ENCODE measurements at regions not wholly inside any gene's neighbourhood (a gene's known extent, or its start where the extent isn't known, plus 50 kb on each side); places are given as distances from the start of the nearest gene placed in this dataset.

DNA sequence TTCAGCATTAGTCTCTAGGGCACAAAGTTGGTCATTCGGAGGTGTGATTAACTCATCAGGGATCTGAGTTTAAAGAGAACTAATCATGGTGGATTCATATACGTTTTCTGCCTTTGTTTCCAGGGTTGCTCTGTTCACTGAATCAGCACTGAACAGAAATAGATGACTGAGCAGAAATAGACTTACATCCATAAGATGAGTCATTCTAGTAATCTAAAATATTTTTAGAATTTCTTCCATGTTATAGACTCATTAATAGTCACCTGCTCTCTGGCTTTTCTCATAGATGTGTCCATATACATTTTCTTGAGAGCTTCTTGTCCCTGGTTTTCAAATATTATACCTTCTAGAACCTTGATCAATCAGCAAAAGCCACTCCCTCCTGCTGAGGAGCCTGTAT lies 837.6 kb upstream of the DPPA4 start:
- no peaks in the 10 kb centered on the region for H3K4me1 Mint-ChIP-seq
- no peaks in the 10 kb centered on the region for H3K9me3 Mint-ChIP-seq
- no peak overlapping the region for H3K4me3 Mint-ChIP-seq
- DNase-seq (ENCODE audit: low spot score in 2 of 2) (no peak), ATAC-seq (no peak)
- H3K27ac Mint-ChIP-seq: no peak overlapping the region
- no peaks in the 10 kb centered on the region for H3K36me3 Mint-ChIP-seq

DNA sequence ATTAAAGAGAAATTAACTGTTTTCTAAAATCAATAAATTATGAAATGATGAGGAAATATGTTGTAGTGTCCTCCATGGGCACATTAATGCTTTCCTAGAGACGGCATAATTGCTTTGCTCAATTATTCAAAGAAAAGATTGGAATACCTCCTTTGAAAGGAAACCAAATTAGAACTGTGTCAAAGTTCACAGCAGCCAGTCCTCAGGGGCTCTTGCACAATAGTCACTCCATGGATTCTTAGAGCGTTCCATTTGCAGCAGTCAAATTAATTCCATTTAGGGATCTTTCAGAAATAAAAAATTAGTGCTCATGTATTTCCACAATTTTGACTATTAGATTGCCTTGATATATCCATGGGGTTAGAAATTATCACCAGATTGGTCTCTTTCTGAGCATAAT lies 841.6 kb upstream of the DPPA4 start:
- H3K4me3 Mint-ChIP-seq: no peak overlapping the region
- no peak for DNase-seq (ENCODE audit: low spot score in 2 of 2)
- no peak overlapping the region for H3K27ac Mint-ChIP-seq
- no peaks in the 10 kb centered on the region for H3K4me1 Mint-ChIP-seq
- no peak for ATAC-seq
- H3K9me3 Mint-ChIP-seq: no peaks in the 10 kb centered on the region
- H3K36me3 Mint-ChIP-seq: no peaks in the 10 kb centered on the region

GRCh38 chr3:110180733-110181132 lies 843.4 kb upstream of the DPPA4 start:
- no peaks in the 10 kb centered on the region for H3K4me1 Mint-ChIP-seq
- no peaks in the 10 kb centered on the region for H3K9me3 Mint-ChIP-seq
- H3K4me3 Mint-ChIP-seq: no peak overlapping the region
- H3K27ac Mint-ChIP-seq: no peak overlapping the region
- DNase-seq (ENCODE audit: low spot score in 2 of 2): no peak
- ATAC-seq: no peak
- H3K36me3 Mint-ChIP-seq: no peaks in the 10 kb centered on the region

DNA sequence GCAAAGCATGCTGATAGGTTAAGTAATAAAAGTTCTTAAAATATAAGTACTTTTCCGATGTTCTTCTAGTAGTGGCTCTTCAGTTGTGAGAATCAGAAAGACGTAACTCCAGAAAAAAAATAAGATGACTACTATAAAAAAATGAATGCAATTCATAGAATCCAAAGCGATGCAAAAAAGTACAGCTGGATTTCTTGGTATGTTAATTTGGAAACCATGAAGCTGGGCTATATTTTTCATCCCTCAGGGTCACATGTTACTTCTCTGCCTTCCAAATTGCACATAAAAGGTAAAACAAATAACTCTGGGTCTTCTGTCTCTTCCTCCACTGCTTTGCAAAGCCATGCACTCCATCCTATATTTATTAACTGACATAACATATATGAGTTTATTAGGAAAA lies 843.9 kb upstream of the DPPA4 start:
- Mint-ChIP-seq H3K27ac (no peak overlapping the region), H3K9me3 (no peaks in the 10 kb centered on the region), H3K36me3 (no peaks in the 10 kb centered on the region), H3K4me3 (no peak overlapping the region), H3K4me1 (no peaks in the 10 kb centered on the region)
- no peak for ATAC-seq
- DNase-seq (ENCODE audit: low spot score in 2 of 2): no peak

DNA sequence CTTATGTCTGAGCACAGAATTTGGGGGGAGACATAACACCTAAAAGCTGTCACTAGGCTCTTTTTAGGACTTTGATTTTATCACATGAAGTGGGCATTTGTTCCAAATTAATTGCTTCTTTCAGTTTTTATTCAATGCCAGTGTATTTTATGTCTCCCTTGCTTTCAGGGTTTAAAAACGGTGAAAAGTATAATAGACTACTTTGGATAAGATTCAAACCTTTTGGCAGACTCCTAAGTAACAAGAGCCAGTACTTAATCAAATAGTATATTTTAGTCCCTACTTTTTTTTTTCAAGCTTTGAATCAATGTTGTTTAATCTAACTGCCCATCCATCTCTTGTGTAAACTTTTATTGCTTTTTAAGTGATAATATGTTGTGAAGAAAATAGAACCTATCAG lies 847.2 kb upstream of the DPPA4 start:
- H3K9me3 Mint-ChIP-seq: no peaks in the 10 kb centered on the region
- H3K4me1 Mint-ChIP-seq: no peaks in the 10 kb centered on the region
- no peak for ATAC-seq
- no peak overlapping the region for H3K27ac Mint-ChIP-seq
- H3K4me3 Mint-ChIP-seq: no peak overlapping the region
- no peak for DNase-seq (ENCODE audit: low spot score in 2 of 2)
- no peaks in the 10 kb centered on the region for H3K36me3 Mint-ChIP-seq

GRCh38 chr3:110193074-110193473 lies 855.7 kb upstream of the DPPA4 start:
- H3K4me1 Mint-ChIP-seq: no peaks in the 10 kb centered on the region
- ATAC-seq (no peak), DNase-seq (ENCODE audit: low spot score in 2 of 2) (no peak)
- no peak overlapping the region for H3K27ac Mint-ChIP-seq
- H3K36me3 Mint-ChIP-seq: no peaks in the 10 kb centered on the region
- no peak overlapping the region for H3K4me3 Mint-ChIP-seq
- H3K9me3 Mint-ChIP-seq: no peaks in the 10 kb centered on the region

- no peak overlapping the region for H3K4me3 Mint-ChIP-seq
- H3K4me1 Mint-ChIP-seq: no peaks in the 10 kb centered on the region
- no peaks in the 10 kb centered on the region for H3K36me3 Mint-ChIP-seq
- DNase-seq (ENCODE audit: low spot score in 2 of 2) (no peak), ATAC-seq (peak; percentile 60)
- no peaks in the 10 kb centered on the region for H3K9me3 Mint-ChIP-seq
- no peak overlapping the region for H3K27ac Mint-ChIP-seq
Observed at GRCh38 chr3:110198717-110199587, 861.6 kb upstream of the DPPA4 start.

DNA sequence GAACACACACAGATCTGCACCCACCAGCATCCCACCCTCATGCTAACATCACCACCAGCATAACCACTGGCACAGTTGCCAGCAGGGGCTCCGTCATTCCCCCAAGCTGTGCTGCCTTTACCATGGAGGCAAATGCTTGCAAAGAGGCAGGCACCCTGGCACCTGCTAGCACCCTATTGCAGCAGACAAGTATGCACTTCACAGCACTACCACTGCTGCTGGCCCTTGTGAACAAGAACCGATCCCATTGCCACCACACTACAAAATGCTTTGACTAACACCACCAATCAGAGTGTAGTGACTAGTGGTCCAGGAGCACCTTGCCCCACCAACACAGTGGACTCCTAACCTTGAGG lies 862.2 kb upstream of the DPPA4 start:
- Mint-ChIP-seq H3K36me3 (no peaks in the 10 kb centered on the region), H3K9me3 (no peaks in the 10 kb centered on the region), H3K27ac (no peak overlapping the region)

GRCh38 chr3:110210086-110210660 lies 861.4 kb upstream of the NECTIN3 start:
- H3K4me3 Mint-ChIP-seq: no peak overlapping the region
- ATAC-seq (no peak), DNase-seq (ENCODE audit: low spot score in 2 of 2) (no peak)
- no peaks in the 10 kb centered on the region for H3K36me3 Mint-ChIP-seq
- H3K9me3 Mint-ChIP-seq: no peaks in the 10 kb centered on the region
- H3K27ac Mint-ChIP-seq: no peak overlapping the region
- no peaks in the 10 kb centered on the region for H3K4me1 Mint-ChIP-seq

More for the DNA sequence above, 862.2 kb upstream of the DPPA4 start:
- Mint-ChIP-seq H3K4me3 (no peak overlapping the region), H3K4me1 (no peaks in the 10 kb centered on the region)
- ATAC-seq (peak; percentile 36), DNase-seq (ENCODE audit: low spot score in 2 of 2) (no peak)

DNA sequence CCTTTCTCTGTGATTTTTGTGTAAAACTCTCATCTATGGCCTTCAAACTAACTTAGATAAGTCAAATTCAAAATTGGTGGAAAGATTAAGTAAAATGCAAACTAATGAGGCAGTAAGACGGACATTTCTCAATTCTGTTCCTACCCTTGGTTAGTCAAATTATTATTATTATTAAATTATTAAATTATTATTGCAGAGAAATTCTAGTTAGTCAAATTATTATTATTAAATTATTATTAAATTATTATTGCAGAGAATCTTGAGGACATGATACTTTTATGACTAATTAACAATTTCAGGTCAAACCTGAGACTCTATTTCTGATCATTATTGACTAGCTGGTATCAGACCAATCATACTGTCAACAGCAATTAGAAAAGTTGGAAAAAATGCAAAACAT lies 845.0 kb upstream of the NECTIN3 start:
- DNase-seq (ENCODE audit: low spot score in 2 of 2) (no peak), ATAC-seq (no peak)
- no peak overlapping the region for H3K27ac Mint-ChIP-seq
- no peaks in the 10 kb centered on the region for H3K9me3 Mint-ChIP-seq
- H3K36me3 Mint-ChIP-seq: no peaks in the 10 kb centered on the region
- no peaks in the 10 kb centered on the region for H3K4me1 Mint-ChIP-seq
- H3K4me3 Mint-ChIP-seq: no peak overlapping the region

GRCh38 chr3:110227991-110228390 lies 843.6 kb upstream of the NECTIN3 start:
- DNase-seq (ENCODE audit: low spot score in 2 of 2): no peak
- Mint-ChIP-seq H3K36me3 (no peaks in the 10 kb centered on the region), H3K4me3 (no peak overlapping the region), H3K9me3 (no peaks in the 10 kb centered on the region), H3K27ac (no peak overlapping the region), H3K4me1 (no peaks in the 10 kb centered on the region)
- no peak for ATAC-seq

DNA sequence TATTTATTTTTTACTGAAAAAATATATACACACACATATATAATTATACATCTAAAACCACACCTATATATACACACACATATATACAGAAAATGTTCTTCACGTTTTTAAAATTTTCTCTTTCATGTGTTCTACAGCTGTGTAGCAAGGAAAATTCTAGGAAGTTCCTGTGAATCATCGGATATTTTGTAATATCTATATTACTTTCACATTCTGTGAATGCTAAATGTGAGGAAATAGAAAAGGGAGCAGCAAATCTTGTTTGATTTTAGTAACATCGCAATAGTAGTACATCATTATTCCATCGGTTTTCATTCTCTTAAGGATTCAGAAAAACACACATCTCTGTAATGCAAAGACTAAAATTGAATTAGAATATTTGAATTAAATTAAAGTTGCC lies 836.8 kb upstream of the NECTIN3 start:
- H3K27ac Mint-ChIP-seq: no peak overlapping the region
- H3K4me3 Mint-ChIP-seq: no peak overlapping the region
- no peaks in the 10 kb centered on the region for H3K4me1 Mint-ChIP-seq
- H3K9me3 Mint-ChIP-seq: no peaks in the 10 kb centered on the region
- DNase-seq (ENCODE audit: low spot score in 2 of 2): no peak
- no peaks in the 10 kb centered on the region for H3K36me3 Mint-ChIP-seq
- ATAC-seq: no peak

DNA sequence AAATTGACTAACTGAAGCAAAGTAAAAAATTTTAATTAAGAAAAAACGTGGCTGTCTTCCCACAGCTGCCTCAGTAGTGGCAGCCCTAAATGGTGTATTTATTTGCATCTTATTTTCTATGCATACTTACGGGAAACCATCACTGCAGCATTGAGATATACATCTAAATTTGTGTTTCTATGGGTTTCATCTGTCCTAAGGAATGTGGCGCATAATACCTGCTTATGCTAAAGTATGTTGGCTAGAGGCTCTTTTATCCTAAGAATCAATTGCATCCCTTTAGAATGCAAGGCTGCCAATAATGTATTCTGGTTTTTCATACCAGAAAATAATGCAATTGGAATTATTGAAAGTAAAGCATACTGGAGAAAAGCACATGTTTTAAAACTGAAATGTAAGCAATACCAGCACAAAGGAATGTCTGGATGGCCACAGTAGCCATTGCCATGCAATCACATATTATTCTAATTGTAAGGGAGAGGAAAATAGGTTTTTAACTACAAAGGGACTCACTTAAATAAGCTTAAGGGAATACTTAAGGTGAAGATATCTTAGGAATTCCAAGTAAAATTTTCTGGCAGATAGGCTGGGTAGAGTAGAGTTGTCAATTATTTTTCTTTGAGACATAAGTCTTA lies 834.5 kb upstream of the NECTIN3 start:
- no peaks in the 10 kb centered on the region for H3K9me3 Mint-ChIP-seq
- ATAC-seq: no peak
- H3K36me3 Mint-ChIP-seq: no peaks in the 10 kb centered on the region
- no peak overlapping the region for H3K4me3 Mint-ChIP-seq
- H3K4me1 Mint-ChIP-seq: no peaks in the 10 kb centered on the region
- no peak overlapping the region for H3K27ac Mint-ChIP-seq
- no peak for DNase-seq (ENCODE audit: low spot score in 2 of 2)

- DNase-seq (ENCODE audit: low spot score in 2 of 2): no peak
- no peak overlapping the region for H3K4me3 Mint-ChIP-seq
- no peaks in the 10 kb centered on the region for H3K36me3 Mint-ChIP-seq
- ATAC-seq: no peak
- H3K27ac Mint-ChIP-seq: no peak overlapping the region
- H3K9me3 Mint-ChIP-seq: no peaks in the 10 kb centered on the region
- no peaks in the 10 kb centered on the region for H3K4me1 Mint-ChIP-seq
Observed at GRCh38 chr3:110243081-110243480, 828.5 kb upstream of the NECTIN3 start.

DNA sequence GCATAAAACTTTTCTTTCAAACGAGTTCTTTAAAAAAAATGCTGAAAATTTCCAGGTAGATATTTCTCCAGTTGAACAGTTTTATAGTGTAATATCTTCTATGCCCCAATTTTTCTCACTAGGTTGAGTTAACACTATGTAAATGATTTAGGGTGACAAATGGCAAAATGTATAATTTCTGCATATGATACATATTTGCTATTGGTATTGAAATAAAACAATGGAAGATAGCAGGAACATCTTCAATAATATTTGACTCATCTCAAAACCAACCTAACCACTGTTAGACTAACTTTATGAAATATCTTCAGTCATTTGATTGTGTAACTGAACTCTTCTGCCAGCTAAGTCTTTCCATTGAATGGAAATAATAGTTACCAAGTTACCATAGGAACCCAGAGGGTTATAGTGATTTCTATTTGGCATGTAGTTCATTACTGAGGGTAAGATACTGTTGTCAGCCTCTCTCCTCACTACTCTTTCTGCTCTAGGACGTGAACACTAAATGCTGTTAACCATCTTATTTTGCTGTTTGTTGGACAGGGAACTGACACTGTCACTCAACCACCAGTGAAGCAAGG lies 824.7 kb upstream of the NECTIN3 start:
- H3K4me1 Mint-ChIP-seq: no peaks in the 10 kb centered on the region

GRCh38 chr3:110248666-110249065 lies 823.0 kb upstream of the NECTIN3 start:
- Mint-ChIP-seq H3K9me3 (no peaks in the 10 kb centered on the region), H3K4me3 (no peak overlapping the region), H3K4me1 (no peaks in the 10 kb centered on the region), H3K36me3 (no peaks in the 10 kb centered on the region), H3K27ac (no peak overlapping the region)
- DNase-seq (ENCODE audit: low spot score in 2 of 2) (no peak), ATAC-seq (no peak)

More for the DNA sequence above, 824.7 kb upstream of the NECTIN3 start:
- H3K9me3 Mint-ChIP-seq: no peaks in the 10 kb centered on the region
- no peak for DNase-seq (ENCODE audit: low spot score in 2 of 2)
- peak; percentile 75 for ATAC-seq
- H3K36me3 Mint-ChIP-seq: no peaks in the 10 kb centered on the region
- H3K4me3 Mint-ChIP-seq: no peak overlapping the region
- H3K27ac Mint-ChIP-seq: peak overlapping the region; percentile 65
